K562 (cell line): ENCODE measurements at regions not wholly inside any gene's neighbourhood (a gene's known extent, or its start where the extent isn't known, plus 50 kb on each side); places are given as distances from the start of the nearest gene placed in this dataset.

Source experiments
- PTBP1 ChIP-seq: fragments of 200-400 bp; formaldehyde crosslinking; IDR thresholded peaks from 2 replicates; pipeline ENCODE4 v1.6.1; 2017; ENCODE audit warnings: low read depth, low read length
- RHOXF2B ChIP-seq: fragments of 250-450 bp; sonication (Bioruptor Pico); conservative IDR thresholded peaks from 2 replicates; pipeline ENCODE4 v1.5.1; 2021
- SMAD1 ChIP-seq: fragments of 150-350 bp; IDR thresholded peaks from 2 replicates; pipeline ENCODE4 v1.6.1; 2014; ENCODE audit warnings: low read length, low read depth; ENCODE audit not compliant: partially characterized antibody
- ZBTB7A ChIP-seq: IDR thresholded peaks from 2 replicates; pipeline ENCODE4 v1.6.1; 2011; ENCODE audit warnings: low read depth, mild to moderate bottlenecking, low read length, moderate library complexity, borderline replicate concordance; ENCODE audit not compliant: control insufficient read depth

DNA sequence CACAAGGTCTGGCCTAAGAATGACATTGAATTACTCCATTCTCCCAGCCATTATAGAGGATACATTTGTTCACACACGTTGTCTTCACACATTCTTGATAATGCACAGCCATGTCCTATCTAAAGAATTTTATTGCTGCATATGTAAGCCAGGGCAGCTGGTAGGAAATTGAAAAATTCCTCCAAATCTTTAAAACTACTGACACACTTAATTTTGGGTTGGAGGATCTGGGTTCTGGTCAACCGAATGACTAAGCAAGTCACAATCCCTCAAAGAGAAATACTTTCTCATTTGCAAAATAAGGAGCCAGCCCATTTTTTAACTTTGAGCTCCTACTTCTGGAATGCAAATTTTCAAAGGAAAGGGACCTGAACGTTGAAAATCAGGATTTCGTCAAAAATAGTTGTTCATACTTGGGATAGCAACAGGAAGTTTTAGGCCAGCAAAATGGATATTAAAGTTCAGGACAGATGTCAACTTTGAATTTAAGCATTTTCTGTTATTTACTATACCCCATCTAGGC lies 638.3 kb downstream of the NTRK3 start:
- TF ChIP-seq PTBP1 = no peak
- TF ChIP-seq SMAD1 = no peak
- TF ChIP-seq ZBTB7A = no peak
- no peak for TF ChIP-seq RHOXF2B (CRISPR knock-in tag)
